RWPE2 (cell line): ENCODE measurements at regions not wholly inside any gene's neighbourhood (a gene's known extent, or its start where the extent isn't known, plus 50 kb on each side); places are given as distances from the start of the nearest gene placed in this dataset.

Source experiments
- ATAC-seq: fragments of 200-7000 bp; cut with Tn5 transposase; 3 replicates; pipeline ENCODE4 v1.9.1; 2021; ENCODE audit warnings: low read depth
- DNase-seq: peaks from one replicate; pipeline ENCODE4 v3.0.0-alpha.2; 2020; ENCODE audit warnings: low spot score
- H3K27ac ChIP-seq: fragments of 450-650 bp; 2 replicates; pipeline ENCODE4 v1.5.1; 2017; ENCODE audit warnings: mild to moderate bottlenecking; ENCODE audit not compliant: poor library complexity, severe bottlenecking
- H3K27me3 ChIP-seq: fragments of 250-450 bp; sonication (Bioruptor Pico); 2 replicates; pipeline ENCODE4 v1.5.1; 2021; ENCODE audit warnings: mild to moderate bottlenecking, moderate library complexity; ENCODE audit not compliant: insufficient read depth, poor library complexity, severe bottlenecking
- H3K36me3 ChIP-seq: fragments of 250-450 bp; sonication (Bioruptor Pico); 2 replicates; pipeline ENCODE4 v1.5.1; 2020; ENCODE audit warnings: low read depth, mild to moderate bottlenecking, moderate library complexity
- H3K4me1 ChIP-seq: fragments of 250-450 bp; sonication (Bioruptor Pico); 2 replicates; pipeline ENCODE4 v1.5.1; 2021; ENCODE audit warnings: mild to moderate bottlenecking, moderate library complexity; ENCODE audit not compliant: insufficient read depth, poor library complexity, severe bottlenecking
- H3K4me3 ChIP-seq: fragments of 250-450 bp; sonication (Bioruptor Pico); 2 replicates; pipeline ENCODE4 v1.5.1; 2021; ENCODE audit warnings: mild to moderate bottlenecking, moderate library complexity; ENCODE audit not compliant: severe bottlenecking
- H3K9me3 ChIP-seq: fragments of 250-450 bp; sonication (Bioruptor Pico); 2 replicates; pipeline ENCODE4 v1.5.1; 2021; ENCODE audit warnings: mild to moderate bottlenecking, moderate library complexity; ENCODE audit not compliant: severe bottlenecking
- TF ChIP-seq, protein P1 (sequence below): fragments of 450-650 bp; IDR thresholded peaks from one replicate; pipeline ENCODE4 v1.5.1; 2017; ENCODE audit warnings: mild to moderate bottlenecking, moderate library complexity; ENCODE audit not compliant: poor library complexity, severe bottlenecking

DNA sequence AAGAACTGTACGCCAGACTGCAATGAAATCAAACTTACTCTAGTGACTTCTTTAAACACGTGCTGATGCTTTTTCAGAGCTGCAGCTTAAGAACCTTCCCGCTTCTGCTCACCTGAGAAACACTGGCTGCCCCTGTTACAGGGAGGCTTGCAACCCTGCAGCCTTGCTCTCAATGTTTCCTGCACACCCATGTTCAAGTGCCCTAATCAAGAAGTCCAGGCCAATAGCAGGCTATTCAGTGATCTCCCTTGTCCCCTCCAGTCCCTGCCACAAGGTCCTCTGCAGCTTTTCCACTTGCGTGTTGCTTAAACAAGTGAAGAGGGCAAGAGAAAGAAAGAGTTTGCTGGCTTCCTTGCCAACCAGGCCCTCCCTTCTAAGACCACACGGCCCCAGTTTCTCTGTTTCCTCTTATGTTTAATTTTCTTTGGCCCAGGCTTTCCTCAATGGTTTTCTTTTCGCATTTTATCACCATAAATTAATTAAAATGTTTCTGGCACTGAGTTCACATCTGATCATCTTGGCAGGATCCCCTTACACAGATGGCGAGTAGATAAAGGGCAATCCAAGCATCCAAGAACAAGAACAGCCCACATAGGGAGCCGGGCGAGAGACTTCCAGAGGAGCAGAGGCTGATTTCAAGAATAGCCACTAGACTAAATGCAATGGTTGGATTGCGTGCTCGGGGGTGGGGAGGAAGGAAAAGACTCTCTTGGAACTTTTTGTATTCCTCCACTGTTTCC is 82.3 kb upstream of the CDKN3 start:
- Histone ChIP-seq H3K27ac (no peak overlapping the region), H3K4me3 (no peak overlapping the region), H3K4me1 (peaks cover 35% of the 10 kb centered on the region), H3K27me3 (no peaks in the 10 kb centered on the region), H3K36me3 (no peaks in the 10 kb centered on the region), H3K9me3 (no peaks in the 10 kb centered on the region)
- TF ChIP-seq, protein P1, sequence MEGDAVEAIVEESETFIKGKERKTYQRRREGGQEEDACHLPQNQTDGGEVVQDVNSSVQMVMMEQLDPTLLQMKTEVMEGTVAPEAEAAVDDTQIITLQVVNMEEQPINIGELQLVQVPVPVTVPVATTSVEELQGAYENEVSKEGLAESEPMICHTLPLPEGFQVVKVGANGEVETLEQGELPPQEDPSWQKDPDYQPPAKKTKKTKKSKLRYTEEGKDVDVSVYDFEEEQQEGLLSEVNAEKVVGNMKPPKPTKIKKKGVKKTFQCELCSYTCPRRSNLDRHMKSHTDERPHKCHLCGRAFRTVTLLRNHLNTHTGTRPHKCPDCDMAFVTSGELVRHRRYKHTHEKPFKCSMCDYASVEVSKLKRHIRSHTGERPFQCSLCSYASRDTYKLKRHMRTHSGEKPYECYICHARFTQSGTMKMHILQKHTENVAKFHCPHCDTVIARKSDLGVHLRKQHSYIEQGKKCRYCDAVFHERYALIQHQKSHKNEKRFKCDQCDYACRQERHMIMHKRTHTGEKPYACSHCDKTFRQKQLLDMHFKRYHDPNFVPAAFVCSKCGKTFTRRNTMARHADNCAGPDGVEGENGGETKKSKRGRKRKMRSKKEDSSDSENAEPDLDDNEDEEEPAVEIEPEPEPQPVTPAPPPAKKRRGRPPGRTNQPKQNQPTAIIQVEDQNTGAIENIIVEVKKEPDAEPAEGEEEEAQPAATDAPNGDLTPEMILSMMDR = no peak
- DNase-seq (no peak), ATAC-seq (no peak)

DNA sequence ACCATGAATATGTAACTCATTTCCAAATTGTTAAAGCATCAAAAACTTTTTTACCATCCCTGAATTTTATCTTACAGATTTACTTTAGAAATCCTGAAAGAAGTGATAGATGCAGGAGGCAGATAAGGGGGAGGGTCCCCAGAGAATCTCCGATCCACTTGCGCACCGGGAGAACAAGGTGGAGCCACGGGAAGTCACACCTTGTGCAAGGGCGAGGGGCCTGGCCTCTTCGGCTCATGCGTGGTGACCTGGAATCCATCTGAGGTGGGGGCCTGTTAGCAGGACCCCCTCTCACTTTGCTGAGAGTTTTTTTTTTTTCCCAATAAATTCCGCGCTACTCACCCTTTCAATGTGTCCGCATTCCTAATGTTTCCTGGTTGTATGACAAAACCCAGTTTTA is 80.2 kb upstream of the CDKN3 start:
- ATAC-seq (no peak), DNase-seq (no peak)
- Histone ChIP-seq H3K4me1 (peaks cover 22% of the 10 kb centered on the region), H3K36me3 (no peaks in the 10 kb centered on the region), H3K27me3 (no peaks in the 10 kb centered on the region), H3K9me3 (no peaks in the 10 kb centered on the region), H3K27ac (no peak overlapping the region), H3K4me3 (no peak overlapping the region)
- TF ChIP-seq, protein P1 = no peak

DNA sequence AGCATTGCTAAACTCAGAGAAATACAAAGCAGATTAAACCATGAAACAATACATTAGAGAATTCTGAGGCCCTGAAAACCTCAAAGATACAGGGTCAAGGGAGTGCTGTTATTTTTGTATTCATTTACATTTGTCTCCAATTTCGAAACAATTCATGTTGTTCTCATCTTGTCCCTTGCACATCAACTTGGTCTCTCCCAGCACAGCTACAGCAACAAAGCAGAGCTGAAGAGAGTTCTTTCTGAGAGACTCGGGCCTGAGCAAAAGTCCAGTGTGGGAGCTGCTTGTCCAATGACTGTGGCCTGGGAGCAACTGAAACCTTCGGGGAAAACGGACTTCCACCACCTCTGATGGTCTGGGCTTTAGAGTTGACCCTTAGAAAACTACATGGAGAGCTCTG is 79.4 kb upstream of the CDKN3 start:
- Histone ChIP-seq H3K36me3 (no peaks in the 10 kb centered on the region), H3K4me3 (no peak overlapping the region), H3K4me1 (peaks cover 16% of the 10 kb centered on the region), H3K27ac (no peak overlapping the region), H3K9me3 (no peaks in the 10 kb centered on the region), H3K27me3 (no peaks in the 10 kb centered on the region)
- DNase-seq (no peak), ATAC-seq (no peak)
- TF ChIP-seq, protein P1 = no peak

DNA sequence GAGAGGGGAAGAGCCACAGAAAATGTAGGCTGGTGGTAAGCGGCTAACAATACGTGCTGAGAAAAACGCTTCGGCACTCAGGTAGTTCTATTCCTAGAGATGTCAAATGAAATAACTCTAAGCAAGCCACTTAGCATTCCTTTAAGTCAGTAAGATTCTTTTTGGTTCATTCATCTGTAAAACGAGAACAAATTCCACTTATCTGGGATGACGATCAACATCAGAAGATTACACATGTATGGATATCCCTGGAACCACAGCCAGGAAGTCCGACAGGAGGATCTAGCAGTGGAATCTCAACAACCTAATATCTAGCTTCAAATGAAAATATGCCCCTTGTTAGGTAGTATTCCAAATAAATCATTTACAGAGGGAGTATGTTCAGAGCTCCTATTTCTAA is 74.6 kb upstream of the CDKN3 start:
- Histone ChIP-seq H3K4me1 (no peaks in the 10 kb centered on the region), H3K27me3 (no peaks in the 10 kb centered on the region), H3K4me3 (no peak overlapping the region), H3K9me3 (no peaks in the 10 kb centered on the region), H3K36me3 (no peaks in the 10 kb centered on the region), H3K27ac (no peak overlapping the region)
- ATAC-seq (no peak), DNase-seq (no peak)
- TF ChIP-seq, protein P1 = no peak

DNA sequence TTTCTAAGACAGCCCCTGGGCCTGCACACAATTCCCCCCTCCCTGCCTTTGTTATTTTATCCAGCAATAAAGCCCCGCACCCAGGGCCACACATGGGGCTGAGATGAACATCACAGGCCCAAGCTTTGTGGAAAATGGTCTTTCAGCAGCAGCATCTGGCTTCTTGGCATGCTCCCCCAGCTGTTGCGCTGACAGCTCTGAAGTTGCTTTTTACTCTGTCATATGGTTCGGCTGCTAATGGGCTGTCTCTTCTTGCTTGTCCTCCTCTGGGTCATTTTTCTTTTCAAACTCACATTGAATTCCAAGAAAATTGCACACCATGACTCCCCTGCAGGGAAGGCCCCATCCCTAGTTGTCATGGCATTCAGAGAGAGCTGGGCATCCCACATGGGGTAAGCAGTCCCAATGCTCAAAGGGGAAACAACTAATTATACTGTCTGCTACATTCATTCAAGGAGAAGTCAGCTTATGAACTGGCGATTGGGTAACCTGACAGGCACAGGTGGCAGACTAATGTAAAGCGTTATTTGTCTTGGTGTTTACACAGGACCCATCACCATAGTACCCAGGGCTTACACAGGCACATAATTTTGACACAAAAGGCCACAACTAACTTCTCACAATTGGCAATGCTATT is 74.0 kb upstream of the CDKN3 start:
- Histone ChIP-seq H3K4me1 (no peaks in the 10 kb centered on the region), H3K27me3 (no peaks in the 10 kb centered on the region), H3K4me3 (no peak overlapping the region), H3K36me3 (no peaks in the 10 kb centered on the region), H3K9me3 (no peaks in the 10 kb centered on the region), H3K27ac (no peak overlapping the region)
- TF ChIP-seq, protein P1 = no peak
- no peak for ATAC-seq
- no peak for DNase-seq
